GM18868 (cell line): ENCODE measurements at regions not wholly inside any gene's neighbourhood (a gene's known extent, or its start where the extent isn't known, plus 50 kb on each side); places are given as distances from the start of the nearest gene placed in this dataset.
"Not testable (repeated sequence)": the region's sequence is repeated elsewhere in the genome, so short reads cannot be mapped to it uniquely, and the experiment has no call there.

Experiments used
- ATAC-seq: cut with Tn5 transposase; IDR thresholded peaks from one replicate; pipeline ENCODE4 v1.9.1; 2021; ENCODE audit warnings: mild to moderate bottlenecking, moderate library complexity; ENCODE audit not compliant: unreplicated experiment

- ATAC-seq, result no peak
Observed at GRCh38 chr18:5721924-5722323, 173.4 kb downstream of the TMEM200C start.

GRCh38 chr18:5720132-5720531, 175.2 kb downstream of the TMEM200C start:
- ATAC-seq, result no peak

GRCh38 chr18:5717256-5717655, 173.5 kb upstream of the EPB41L3 start:
- no peak for ATAC-seq

GRCh38 chr18:5710676-5711075, 166.9 kb upstream of the EPB41L3 start:
- no peak for ATAC-seq

GRCh38 chr18:5710235-5710634, 166.4 kb upstream of the EPB41L3 start:
- ATAC-seq, result no peak

GRCh38 chr18:5709476-5710095, 165.8 kb upstream of the EPB41L3 start:
- no peak for ATAC-seq

GRCh38 chr18:5707586-5707985, 163.8 kb upstream of the EPB41L3 start:
- no peak for ATAC-seq

- ATAC-seq, result no peak
Observed at GRCh38 chr18:5705393-5705792, 161.6 kb upstream of the EPB41L3 start.

- no peak for ATAC-seq
Observed at GRCh38 chr18:5704847-5705246, 161.1 kb upstream of the EPB41L3 start.

- ATAC-seq, result not testable (repeated sequence)
Observed at GRCh38 chr18:5702016-5702415, 158.2 kb upstream of the EPB41L3 start.

- no peak for ATAC-seq
Observed at GRCh38 chr18:5693699-5694294, 150.0 kb upstream of the EPB41L3 start.

- ATAC-seq, result no peak
Observed at GRCh38 chr18:5678779-5679406, 135.1 kb upstream of the EPB41L3 start.

GRCh38 chr18:5678278-5678677, 134.5 kb upstream of the EPB41L3 start:
- no peak for ATAC-seq

GRCh38 chr18:5673616-5674015, 129.8 kb upstream of the EPB41L3 start:
- ATAC-seq, result no peak

GRCh38 chr18:5669585-5669984, 125.8 kb upstream of the EPB41L3 start:
- ATAC-seq, result no peak

GRCh38 chr18:5668087-5668715, 124.4 kb upstream of the EPB41L3 start:
- ATAC-seq, result no peak

- ATAC-seq, result no peak
Observed at GRCh38 chr18:5667356-5667755, 123.6 kb upstream of the EPB41L3 start.

- no peak for ATAC-seq
Observed at GRCh38 chr18:5662586-5663090, 118.8 kb upstream of the EPB41L3 start.

GRCh38 chr18:5661179-5661578, 117.4 kb upstream of the EPB41L3 start:
- ATAC-seq, result no peak

GRCh38 chr18:5653802-5654201, 110.0 kb upstream of the EPB41L3 start:
- ATAC-seq, result no peak

- no peak for ATAC-seq
Observed at GRCh38 chr18:5651736-5652135, 107.9 kb upstream of the EPB41L3 start.

GRCh38 chr18:5649439-5649838, 105.6 kb upstream of the EPB41L3 start:
- no peak for ATAC-seq
